Activated T-cell treated with anti-CD3 and anti-CD28 coated beads, Interleukin-2, amount 50 U/mL, for 72 hours (primary cell): ENCODE measurements at regions not wholly inside any gene's neighbourhood (a gene's known extent, or its start where the extent isn't known, plus 50 kb on each side); places are given as distances from the start of the nearest gene placed in this dataset.

ENCODE experiments used
- ATAC-seq, 2 donors: fragments of 150-1000 bp; cut with Tn5 transposase; replicated peaks in 1 of 2; 2 replicates each; pipeline ENCODE4 v1.10.0; 2021; ENCODE audit warnings: moderate library complexity in 2 of 2, mild to moderate bottlenecking in 1 of 2
- DNase-seq, 2 donors: peaks; one replicate each; pipeline ENCODE4 v3.0.0; 2021 to 2022; ENCODE audit warnings: mixed read lengths in 1 of 2
- H3K27ac Mint-ChIP-seq: one replicate; pipeline ENCODE4 v1.8.0; 2022; ENCODE audit warnings: mild to moderate bottlenecking, moderate library complexity, mixed read lengths
- H3K27me3 Mint-ChIP-seq: one replicate; pipeline ENCODE4 v1.8.0; 2022; ENCODE audit warnings: low read depth, mixed read lengths
- H3K36me3 Mint-ChIP-seq, 2 donors: one replicate each; pipeline ENCODE4 v1.8.0; 2022; ENCODE audit warnings: mixed read lengths in 2 of 2, mild to moderate bottlenecking in 1 of 2; ENCODE audit not compliant: insufficient read depth in 2 of 2
- H3K4me1 Mint-ChIP-seq: one replicate; pipeline ENCODE4 v1.8.0; 2022; ENCODE audit warnings: low read depth, mixed read lengths
- H3K4me3 Mint-ChIP-seq, 2 donors: one replicate each; pipeline ENCODE4 v1.8.0; 2022; ENCODE audit warnings: mild to moderate bottlenecking in 2 of 2, mixed read lengths in 2 of 2, moderate library complexity in 2 of 2
- H3K9me3 Mint-ChIP-seq, 2 donors: one replicate each; pipeline ENCODE4 v1.8.0; 2022; ENCODE audit warnings: mixed read lengths in 2 of 2

DNA sequence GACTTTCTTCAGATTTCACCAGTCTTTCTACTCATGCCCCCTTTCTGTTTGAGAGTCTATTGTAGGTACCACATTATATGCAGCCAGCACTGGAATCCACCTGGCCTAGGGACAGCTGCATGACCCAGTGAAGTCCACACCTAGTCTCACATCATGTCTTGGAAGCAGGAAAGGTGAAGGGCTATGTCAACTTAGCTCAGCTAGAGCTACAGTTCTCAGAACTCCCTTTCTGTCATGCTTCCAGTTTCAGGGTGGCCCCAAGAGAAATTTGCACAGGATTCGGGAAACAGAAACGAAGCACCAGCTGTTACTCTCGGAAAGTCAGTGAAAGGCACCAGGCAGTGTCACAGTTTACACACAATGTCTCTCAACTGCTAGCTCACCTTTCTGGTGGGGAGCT lies 51.6 kb upstream of the NLRP1 start:
- no peaks in the 10 kb centered on the region for H3K9me3 Mint-ChIP-seq
- no peaks in the 10 kb centered on the region for H3K36me3 Mint-ChIP-seq
- no peak for DNase-seq
- H3K27me3 Mint-ChIP-seq: peaks cover 16% of the 10 kb centered on the region
- ATAC-seq: no peak
- H3K4me3 Mint-ChIP-seq: no peak overlapping the region
- no peak overlapping the region for H3K27ac Mint-ChIP-seq
- H3K4me1 Mint-ChIP-seq: no peaks in the 10 kb centered on the region

GRCh38 chr17:5638596-5638995 lies 54.3 kb upstream of the NLRP1 start:
- Mint-ChIP-seq H3K9me3 (no peaks in the 10 kb centered on the region), H3K4me1 (no peaks in the 10 kb centered on the region), H3K27ac (no peak overlapping the region), H3K4me3 (no peak overlapping the region), H3K27me3 (peaks cover 27% of the 10 kb centered on the region), H3K36me3 (no peaks in the 10 kb centered on the region)
- no peak for DNase-seq
- no peak for ATAC-seq

DNA sequence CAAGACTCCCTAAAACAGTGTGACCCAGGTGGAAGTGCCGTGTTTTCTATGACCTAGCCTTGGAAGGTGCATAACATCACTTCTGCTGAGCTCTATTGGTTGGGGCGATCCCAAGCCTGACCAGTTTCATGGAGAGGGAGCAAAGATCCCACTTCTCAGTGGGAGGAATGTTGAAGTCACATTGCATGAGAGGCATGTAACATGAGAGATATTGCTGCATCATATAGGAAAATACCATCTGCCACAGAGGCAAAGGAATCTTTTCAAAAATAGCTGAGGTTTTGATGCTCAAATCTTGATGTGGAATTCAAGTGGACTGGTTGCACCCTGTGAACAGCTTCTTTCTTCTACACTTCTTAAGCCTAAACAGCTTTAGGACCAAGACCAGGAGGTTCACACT lies 56.4 kb upstream of the NLRP1 start:
- no peaks in the 10 kb centered on the region for H3K36me3 Mint-ChIP-seq
- H3K4me3 Mint-ChIP-seq: no peak overlapping the region
- no peaks in the 10 kb centered on the region for H3K4me1 Mint-ChIP-seq
- no peaks in the 10 kb centered on the region for H3K9me3 Mint-ChIP-seq
- DNase-seq (no peak), ATAC-seq (no peak)
- H3K27me3 Mint-ChIP-seq: peaks cover 27% of the 10 kb centered on the region
- no peak overlapping the region for H3K27ac Mint-ChIP-seq

GRCh38 chr17:5642752-5643151 lies 58.4 kb upstream of the NLRP1 start:
- Mint-ChIP-seq H3K27ac (no peak overlapping the region), H3K9me3 (no peaks in the 10 kb centered on the region), H3K36me3 (no peaks in the 10 kb centered on the region), H3K4me1 (no peaks in the 10 kb centered on the region), H3K4me3 (no peak overlapping the region), H3K27me3 (peaks cover 22% of the 10 kb centered on the region)
- DNase-seq (no peak), ATAC-seq (no peak)

- no peaks in the 10 kb centered on the region for H3K4me1 Mint-ChIP-seq
- H3K4me3 Mint-ChIP-seq: no peak overlapping the region
- ATAC-seq: no peak
- peaks cover 22% of the 10 kb centered on the region for H3K27me3 Mint-ChIP-seq
- no peaks in the 10 kb centered on the region for H3K36me3 Mint-ChIP-seq
- no peak for DNase-seq
- H3K9me3 Mint-ChIP-seq: no peaks in the 10 kb centered on the region
- H3K27ac Mint-ChIP-seq: no peak overlapping the region
Measured at GRCh38 chr17:5644065-5644464, 59.8 kb upstream of the NLRP1 start.

GRCh38 chr17:5651348-5651747 lies 67.0 kb upstream of the NLRP1 start:
- ATAC-seq (no peak), DNase-seq (no peak)
- H3K36me3 Mint-ChIP-seq: peaks cover 6 to 9% of the 10 kb centered on the region in 2 donors
- H3K27ac Mint-ChIP-seq: no peak overlapping the region
- H3K4me1 Mint-ChIP-seq: no peaks in the 10 kb centered on the region
- H3K27me3 Mint-ChIP-seq: peaks cover 40% of the 10 kb centered on the region
- peaks cover 10 to 13% of the 10 kb centered on the region in 2 donors for H3K9me3 Mint-ChIP-seq
- H3K4me3 Mint-ChIP-seq: no peak overlapping the region

GRCh38 chr17:5661491-5662125 lies 77.3 kb upstream of the NLRP1 start:
- ATAC-seq: no peak
- H3K4me3 Mint-ChIP-seq: no peak overlapping the region
- no peak overlapping the region for H3K27ac Mint-ChIP-seq
- peaks cover 19% of the 10 kb centered on the region for H3K27me3 Mint-ChIP-seq
- no peak for DNase-seq
- H3K36me3 Mint-ChIP-seq: no peaks in the 10 kb centered on the region
- no peaks in the 10 kb centered on the region for H3K9me3 Mint-ChIP-seq
- no peaks in the 10 kb centered on the region for H3K4me1 Mint-ChIP-seq

GRCh38 chr17:5662409-5663085 lies 78.2 kb upstream of the NLRP1 start:
- ATAC-seq: no peak
- DNase-seq: no peak
- Mint-ChIP-seq H3K27ac (no peak overlapping the region), H3K27me3 (peaks cover 10% of the 10 kb centered on the region), H3K4me1 (no peaks in the 10 kb centered on the region), H3K9me3 (no peaks in the 10 kb centered on the region), H3K36me3 (no peaks in the 10 kb centered on the region), H3K4me3 (no peak overlapping the region)

DNA sequence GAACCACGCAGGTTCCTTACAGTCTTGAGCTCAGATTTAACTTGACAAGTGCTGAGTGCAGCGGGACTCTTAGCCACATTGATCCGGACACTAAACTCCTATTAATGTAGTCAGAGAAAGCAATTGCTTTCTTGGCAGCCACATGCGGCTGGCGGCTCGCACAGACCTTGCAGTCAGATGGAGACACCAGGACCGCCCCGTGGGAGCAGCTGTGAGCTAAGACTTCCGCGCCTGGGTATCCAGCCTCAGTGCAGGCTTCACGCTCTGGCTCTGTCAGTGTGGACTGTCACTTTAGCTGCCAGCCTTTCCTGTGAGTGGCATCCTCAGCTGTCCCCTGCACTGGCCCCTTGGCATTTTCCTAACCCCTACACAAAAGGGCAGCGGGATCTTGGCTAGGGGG lies 80.9 kb upstream of the NLRP1 start:
- DNase-seq: no peak
- Mint-ChIP-seq H3K9me3 (no peaks in the 10 kb centered on the region), H3K36me3 (no peaks in the 10 kb centered on the region), H3K4me3 (no peak overlapping the region), H3K27me3 (peaks cover 25% of the 10 kb centered on the region), H3K27ac (no peak overlapping the region), H3K4me1 (no peaks in the 10 kb centered on the region)
- ATAC-seq: no peak

- ATAC-seq (no peak), DNase-seq (no peak)
- H3K27me3 Mint-ChIP-seq: peaks cover 28% of the 10 kb centered on the region
- H3K27ac Mint-ChIP-seq: no peak overlapping the region
- H3K9me3 Mint-ChIP-seq: no peaks in the 10 kb centered on the region
- H3K36me3 Mint-ChIP-seq: no peaks in the 10 kb centered on the region
- no peak overlapping the region for H3K4me3 Mint-ChIP-seq
- H3K4me1 Mint-ChIP-seq: peaks cover 1% of the 10 kb centered on the region
Measured at GRCh38 chr17:5667871-5668270, 83.6 kb upstream of the NLRP1 start.

GRCh38 chr17:5668557-5669138 lies 84.3 kb upstream of the NLRP1 start:
- Mint-ChIP-seq H3K4me1 (peaks cover 5% of the 10 kb centered on the region), H3K4me3 (no peak overlapping the region), H3K27me3 (peaks cover 30% of the 10 kb centered on the region), H3K36me3 (no peaks in the 10 kb centered on the region), H3K9me3 (no peaks in the 10 kb centered on the region), H3K27ac (no peak overlapping the region)
- no peak for ATAC-seq
- DNase-seq: no peak

DNA sequence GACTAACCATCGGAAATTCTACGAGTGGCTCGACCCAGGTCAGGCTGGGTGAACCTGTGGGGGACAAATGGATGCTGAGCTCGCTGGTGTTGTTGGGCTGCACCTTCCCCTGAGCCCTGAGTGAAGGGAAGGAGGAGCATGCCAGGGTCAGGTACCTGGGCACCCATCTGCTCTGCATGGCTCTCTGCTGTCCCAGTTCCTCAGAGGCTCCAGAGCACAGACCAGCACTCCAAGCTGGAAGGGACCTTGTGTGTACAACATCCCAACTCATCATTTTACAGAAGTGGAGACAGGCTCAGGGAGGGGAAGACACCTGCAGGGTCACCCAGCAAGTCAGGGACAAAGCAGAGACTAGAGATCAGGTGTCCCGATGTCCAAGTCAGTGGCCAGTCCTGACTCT lies 84.9 kb upstream of the NLRP1 start:
- ATAC-seq: no peak
- Mint-ChIP-seq H3K4me3 (no peak overlapping the region), H3K27ac (no peak overlapping the region), H3K4me1 (peaks cover 5% of the 10 kb centered on the region), H3K27me3 (peaks cover 25% of the 10 kb centered on the region), H3K36me3 (no peaks in the 10 kb centered on the region), H3K9me3 (no peaks in the 10 kb centered on the region)
- no peak for DNase-seq

GRCh38 chr17:5672141-5672540 lies 87.8 kb upstream of the NLRP1 start:
- H3K4me3 Mint-ChIP-seq: no peak overlapping the region
- H3K4me1 Mint-ChIP-seq: peaks cover 5% of the 10 kb centered on the region
- ATAC-seq: no peak
- H3K27me3 Mint-ChIP-seq: peaks cover 31% of the 10 kb centered on the region
- H3K27ac Mint-ChIP-seq: no peak overlapping the region
- H3K9me3 Mint-ChIP-seq: no peaks in the 10 kb centered on the region
- no peak for DNase-seq
- no peaks in the 10 kb centered on the region for H3K36me3 Mint-ChIP-seq
